SKM-1 treated with dmso at 0.1 percent for 144 hours (cell line): ENCODE measurements at regions not wholly inside any gene's neighbourhood (a gene's known extent, or its start where the extent isn't known, plus 50 kb on each side); places are given as distances from the start of the nearest gene placed in this dataset.

Experiments used
- DNase-seq: peaks from one replicate; lab custom pipeline; 2025; ENCODE audit not compliant: unreplicated experiment; lab: John Stamatoyannopoulos, UW

- no peak for DNase-seq
Measured at GRCh38 chr1:30194046-30194619, 529.3 kb downstream of the MATN1 start.

DNA sequence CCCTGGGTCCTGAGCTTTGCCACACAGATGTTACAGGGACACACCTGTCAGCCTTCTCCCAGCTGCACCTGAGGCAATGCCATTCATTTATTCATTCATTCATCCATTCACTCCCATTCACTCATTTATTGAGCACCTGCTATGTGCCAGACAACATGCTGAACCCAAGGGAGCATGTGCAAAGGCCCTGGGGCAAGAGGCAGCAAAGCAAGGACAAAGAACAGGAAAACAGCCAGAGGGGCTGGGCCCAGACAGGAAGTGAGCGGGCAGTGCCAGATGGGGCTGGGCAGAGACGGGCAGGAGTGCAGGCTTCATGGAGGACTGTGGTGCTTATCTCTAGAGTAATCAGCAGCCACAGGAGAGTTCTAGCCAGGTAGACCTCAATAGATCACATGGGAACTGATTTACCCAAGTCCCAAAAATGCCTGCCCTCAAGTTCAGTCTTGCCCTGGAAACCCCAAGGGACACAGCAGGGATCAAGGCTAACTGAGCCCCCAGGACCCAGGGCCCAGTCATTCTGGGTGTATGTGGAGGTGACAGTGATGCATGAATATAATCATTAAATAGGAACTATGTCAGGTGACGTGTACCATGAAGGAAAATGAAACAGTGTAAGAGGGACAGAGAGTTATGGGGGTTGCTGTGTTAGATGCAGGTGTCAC is 530.3 kb downstream of the MATN1 start:
- no peak for DNase-seq

DNA sequence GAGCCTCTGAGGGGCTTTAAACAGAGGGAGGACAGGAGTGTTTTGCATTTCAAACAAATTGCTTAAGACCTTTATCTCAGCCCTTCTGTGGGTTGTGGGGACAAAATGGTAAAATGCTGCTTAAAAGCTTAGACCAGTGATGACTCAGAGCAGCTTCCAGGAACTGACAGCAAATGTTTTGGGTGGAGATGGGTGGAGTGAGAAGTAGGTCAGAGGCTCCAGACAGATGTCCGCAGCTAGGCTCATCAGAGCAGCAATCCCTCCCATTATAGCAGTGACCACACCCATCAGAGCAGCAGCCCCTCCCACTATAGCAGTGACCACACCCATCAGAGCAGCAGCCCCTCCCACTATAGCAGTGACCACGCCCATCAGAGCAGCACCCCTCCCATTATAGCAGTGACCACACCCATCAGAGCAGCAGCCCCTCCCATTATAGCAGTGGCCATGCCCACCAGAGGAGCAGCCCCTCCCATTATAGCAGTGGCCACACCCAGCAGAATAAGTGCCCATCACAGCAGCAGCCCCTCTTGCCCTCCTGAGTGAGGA is 532.2 kb downstream of the MATN1 start:
- DNase-seq = no peak

DNA sequence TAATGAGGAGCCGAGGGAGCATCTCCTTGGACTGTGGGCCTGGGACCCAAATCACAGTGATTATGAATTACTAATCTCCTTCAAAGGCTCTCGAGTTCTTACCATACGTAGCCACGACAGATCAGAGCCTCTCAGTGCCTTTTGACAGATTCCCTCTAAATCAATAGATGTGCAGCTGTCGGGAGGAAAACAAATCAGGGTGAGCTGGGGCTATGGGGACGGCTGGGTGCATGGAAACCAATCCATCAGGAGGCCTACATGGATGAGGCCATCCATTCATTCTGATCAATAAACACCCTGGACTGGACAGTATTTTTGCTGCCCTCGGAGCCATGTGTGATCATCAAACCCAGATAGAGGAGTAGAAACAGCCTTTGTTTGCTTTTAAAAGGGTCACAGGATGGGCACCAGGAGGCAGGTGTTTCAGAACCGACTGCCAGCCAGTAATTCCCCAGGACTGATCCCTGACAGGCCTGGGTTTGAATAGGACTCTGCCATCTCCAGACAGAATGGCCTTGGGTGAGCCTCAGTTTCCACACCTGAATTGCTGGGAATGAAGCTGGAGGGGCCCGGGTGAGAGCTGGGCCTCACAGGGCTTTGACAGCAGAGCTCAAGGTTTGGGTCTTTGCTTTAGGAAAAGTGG is 532.8 kb downstream of the MATN1 start:
- DNase-seq = no peak

DNA sequence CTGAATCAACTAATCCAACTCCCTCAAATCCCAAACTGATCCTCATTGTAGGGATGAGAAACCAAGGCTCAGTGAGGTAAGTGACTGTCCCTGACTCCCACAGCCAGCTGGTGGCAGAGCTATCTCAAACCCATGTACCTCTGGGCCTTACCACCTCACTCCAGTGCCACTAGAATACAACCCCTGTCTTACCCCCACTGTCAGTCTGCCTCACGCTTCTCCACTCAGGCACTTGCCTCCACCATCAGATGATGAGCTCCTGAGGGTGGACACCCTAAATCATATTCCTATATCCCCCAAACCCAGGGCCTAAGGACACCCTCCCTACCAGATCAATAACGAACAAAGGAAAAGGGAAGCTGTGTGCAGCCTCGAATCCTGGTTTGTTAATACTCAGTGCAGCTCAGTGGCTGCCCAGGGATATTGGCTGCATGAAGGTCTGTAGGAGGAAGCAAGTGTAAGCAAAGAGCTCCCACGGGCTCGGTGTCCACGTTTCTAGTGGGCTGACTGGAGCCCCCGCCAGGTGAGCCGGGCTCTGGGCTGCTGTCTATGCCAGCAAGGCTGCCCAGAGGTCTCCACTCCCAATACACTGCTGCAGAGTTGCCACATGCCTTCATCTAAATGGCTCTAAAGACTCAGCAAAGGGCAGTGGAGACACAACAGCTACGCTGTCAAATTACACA is 533.4 kb downstream of the MATN1 start:
- no peak for DNase-seq

DNA sequence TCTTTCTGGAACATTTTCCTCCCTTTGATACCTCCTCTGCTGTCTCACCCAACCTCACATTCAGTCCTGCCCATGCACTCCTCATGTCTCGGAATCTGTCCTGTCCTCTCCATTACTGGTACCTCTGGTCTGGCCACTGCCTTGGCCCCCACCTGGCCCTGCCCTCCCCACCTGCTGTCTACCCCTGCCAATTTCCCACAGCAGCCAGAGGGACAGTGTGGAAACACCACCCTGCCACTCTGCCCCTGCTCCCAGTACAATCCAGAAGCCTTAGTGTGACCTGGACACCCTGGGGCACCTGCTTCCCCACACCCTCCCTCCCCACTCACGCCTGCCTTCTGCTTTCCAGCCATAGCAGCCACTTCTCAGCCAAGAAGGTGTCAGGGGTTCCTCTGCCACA is 534.4 kb downstream of the MATN1 start:
- no peak for DNase-seq

- no peak for DNase-seq
Measured at GRCh38 chr1:30188329-30188728, 535.1 kb downstream of the MATN1 start.

GRCh38 chr1:30187413-30188023 is 535.9 kb downstream of the MATN1 start:
- no peak for DNase-seq

GRCh38 chr1:30186586-30186985 is 536.8 kb downstream of the MATN1 start:
- no peak for DNase-seq

DNA sequence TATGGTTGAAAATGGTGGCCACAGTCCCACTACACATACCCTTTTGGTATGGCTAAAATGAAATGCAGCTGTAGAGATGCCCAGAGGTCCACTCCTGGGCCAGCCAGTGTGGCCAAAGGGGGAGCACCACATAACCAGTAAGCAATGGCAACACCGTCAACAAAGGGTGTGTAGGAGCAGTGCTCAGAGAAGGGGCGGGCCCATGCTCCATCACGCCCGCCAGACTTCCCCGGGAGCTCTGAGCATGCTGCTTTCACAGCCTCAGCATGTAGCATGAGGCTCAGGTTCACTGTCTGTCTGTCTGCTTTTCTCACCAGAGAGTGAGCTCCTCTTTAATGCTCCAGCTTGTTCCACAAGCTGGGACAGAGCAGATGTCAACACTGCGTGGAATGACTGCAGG is 537.6 kb downstream of the MATN1 start:
- DNase-seq = no peak

- no peak for DNase-seq
Measured at GRCh38 chr1:30185313-30185712, 538.1 kb downstream of the MATN1 start.

- no peak for DNase-seq
Measured at GRCh38 chr1:30184393-30185141, 538.8 kb downstream of the MATN1 start.

DNA sequence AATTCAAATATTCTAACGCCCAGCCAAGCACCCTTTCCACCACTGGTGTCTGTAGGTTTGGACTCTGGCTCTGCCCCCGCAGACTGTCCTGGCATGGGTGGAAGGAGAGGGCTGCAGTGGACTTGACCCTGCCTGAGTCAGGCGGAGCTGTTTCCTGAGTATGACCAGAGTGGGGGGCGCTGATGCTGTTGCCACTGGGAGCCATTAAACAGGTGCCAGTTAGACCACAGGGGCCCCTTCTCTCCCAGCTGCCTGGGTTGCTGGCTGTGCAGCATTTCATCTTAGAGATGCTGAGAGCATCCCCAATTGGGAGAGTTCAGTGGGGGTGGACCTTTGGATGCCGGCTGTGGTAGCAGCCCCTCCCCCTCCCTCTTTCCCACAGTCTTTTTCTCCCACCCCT is 539.5 kb downstream of the MATN1 start:
- DNase-seq = no peak

DNA sequence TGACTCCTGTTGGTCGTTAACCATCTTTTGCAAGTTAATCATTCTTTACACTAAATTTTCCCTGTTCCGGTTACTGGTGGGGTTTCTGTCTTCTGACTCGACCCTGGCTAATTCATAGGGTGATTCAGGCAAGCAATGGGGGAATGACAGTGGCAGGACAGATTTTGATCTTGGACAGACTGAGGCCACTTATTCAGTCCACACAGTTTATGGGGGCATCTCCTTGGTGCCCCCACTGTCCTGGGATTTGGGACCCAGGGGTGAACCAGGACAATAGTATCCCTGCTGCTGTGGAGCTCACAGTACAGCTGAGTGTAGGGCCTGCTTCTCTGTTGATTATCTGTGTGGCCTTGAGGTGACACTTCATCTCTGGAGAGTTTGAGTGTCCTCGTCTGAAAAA is 540.4 kb downstream of the MATN1 start:
- DNase-seq = no peak

DNA sequence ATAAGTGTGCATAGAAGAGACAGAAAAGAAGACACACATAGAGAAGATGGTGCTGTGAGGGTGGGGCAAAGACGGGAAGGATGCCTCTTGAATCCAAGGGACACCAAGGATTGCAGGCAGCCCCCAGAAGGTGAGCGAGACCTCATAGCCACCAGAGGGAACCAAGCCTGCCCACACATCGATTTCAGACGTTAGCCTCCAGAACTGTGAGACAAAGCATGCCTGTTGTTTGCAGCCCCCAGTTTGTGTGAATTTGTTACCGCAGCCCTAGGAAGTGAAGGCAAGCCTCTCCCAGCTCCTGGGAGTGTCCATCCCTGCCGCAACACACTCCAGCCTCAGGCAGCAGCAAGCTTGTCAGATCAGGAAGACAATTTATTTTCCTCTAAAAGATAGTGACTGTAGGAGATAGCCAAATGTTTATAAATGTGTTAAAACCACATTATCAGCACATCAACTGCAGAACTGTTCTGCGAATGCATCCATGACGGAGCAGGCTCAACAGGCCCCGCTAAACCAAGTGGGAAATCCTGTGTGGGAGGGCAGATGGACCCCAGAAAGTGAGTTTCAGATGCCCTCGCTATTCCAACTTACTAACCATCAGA is 543.3 kb downstream of the MATN1 start:
- DNase-seq = no peak

DNA sequence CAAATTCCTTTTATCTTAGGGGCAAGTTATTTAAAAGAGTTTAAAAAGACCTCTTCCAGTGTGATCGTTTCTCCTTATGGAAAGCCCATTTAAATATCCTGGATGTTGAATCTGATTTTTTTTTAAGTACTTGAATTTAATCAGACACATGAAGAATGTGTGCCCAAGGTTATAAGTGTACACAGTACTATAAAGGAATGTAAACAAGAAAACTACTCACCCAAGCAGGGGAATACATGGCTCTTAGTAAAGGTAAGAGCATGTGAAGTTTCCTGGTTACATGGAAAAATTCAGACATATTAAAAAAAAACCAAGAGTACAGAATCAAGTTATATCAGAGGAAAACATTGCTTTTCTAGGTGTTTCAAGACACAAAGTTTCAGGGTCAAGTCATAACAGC is 546.9 kb downstream of the MATN1 start:
- DNase-seq = no peak

GRCh38 chr1:30174499-30174898 is 548.9 kb downstream of the MATN1 start:
- DNase-seq = no peak

DNA sequence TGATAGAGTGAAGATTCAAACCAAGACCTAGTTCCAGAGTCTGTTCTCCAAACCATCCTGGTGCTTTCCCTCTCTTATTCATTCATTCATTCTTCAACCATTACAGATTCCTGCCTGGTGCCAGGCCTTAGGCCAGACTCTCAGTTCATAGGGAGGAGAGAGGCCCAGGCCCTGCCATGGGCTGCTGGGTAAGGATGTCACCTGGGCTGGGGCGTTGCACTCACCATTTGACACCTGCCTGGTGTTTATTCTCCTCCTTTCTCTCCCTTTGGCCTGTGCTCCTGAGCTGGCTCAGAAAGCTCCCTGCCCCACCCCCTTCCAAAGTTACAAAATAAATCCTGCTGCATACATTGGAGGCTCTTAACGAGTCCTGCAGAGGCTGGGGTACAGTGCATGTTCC is 549.8 kb downstream of the MATN1 start:
- DNase-seq = no peak

DNA sequence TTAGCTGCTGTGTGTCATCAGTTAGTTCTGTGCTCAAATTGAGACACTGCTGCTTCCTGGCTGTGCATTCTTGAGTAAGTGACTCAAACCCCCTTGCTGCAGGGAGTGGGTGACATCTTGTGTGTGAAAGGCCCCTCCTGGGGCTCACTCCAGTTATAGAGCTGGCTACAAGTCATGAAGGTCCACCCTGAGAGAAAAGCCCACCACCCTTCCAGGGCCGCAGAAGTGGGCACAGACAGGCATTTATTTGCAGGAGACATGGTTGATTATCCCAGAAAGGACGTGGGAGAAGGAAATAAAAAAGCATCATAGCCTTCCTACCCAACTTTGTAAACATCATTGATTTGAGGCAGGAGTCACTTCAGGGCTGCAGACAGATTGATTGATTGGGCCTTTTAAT is 550.6 kb downstream of the MATN1 start:
- no peak for DNase-seq

GRCh38 chr1:30172299-30172694 is 551.1 kb downstream of the MATN1 start:
- DNase-seq = no peak
